ENCODE measurements at regions not wholly inside any gene's neighbourhood (a gene's known extent, or its start where the extent isn't known, plus 50 kb on each side); places are given as distances from the start of the nearest gene placed in this dataset.

GRCh38 chr11:104306862-104307474, 143.0 kb upstream of the PDGFD start:
- no peak for DNase-seq (ENCODE audit: low read depth in 4 of 4, low spot score in 3 of 4)

DNA sequence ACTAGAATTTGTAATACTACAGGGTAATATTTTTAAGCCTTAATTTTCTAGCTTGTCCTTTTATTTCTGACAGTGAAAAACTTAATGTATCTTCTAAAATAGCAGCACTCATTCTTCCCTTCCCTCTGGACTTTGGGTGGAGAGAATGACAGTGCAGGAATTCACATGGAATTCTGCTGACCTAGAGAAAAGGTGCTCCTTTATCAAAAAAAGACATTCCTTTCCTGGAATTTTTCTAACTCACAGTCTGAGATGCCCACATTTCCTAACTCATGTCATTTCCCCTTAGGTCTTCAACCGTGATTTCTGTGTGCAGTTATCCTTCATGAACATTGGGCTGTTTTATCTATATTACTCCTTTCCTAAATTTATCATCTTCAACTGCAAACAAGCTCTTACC, 137.8 kb upstream of the PDGFD start:
- DNase-seq (ENCODE audit: low read depth in 4 of 4, low spot score in 3 of 4): no peak

DNA sequence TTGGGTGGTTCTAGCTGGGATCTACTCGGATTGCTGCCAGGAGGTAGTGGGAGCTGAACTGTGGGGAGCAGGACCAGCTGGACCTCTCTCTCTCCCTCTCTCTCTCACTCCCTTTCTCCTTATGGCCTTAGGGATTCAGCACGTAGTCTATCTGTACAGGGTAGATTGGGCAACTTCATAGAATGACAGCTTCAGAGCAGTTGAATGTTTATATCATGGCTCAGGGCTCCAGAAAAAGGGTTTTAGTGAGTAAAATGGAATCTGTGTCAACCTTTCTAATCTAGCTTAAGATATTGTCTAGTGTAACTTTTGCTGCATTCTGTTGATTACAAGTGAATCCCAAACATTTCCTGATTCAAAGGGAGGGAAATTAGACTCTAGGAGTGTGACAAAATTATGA, 127.7 kb upstream of the PDGFD start:
- no peak for DNase-seq (ENCODE audit: low read depth in 4 of 4, low spot score in 3 of 4)

GRCh38 chr11:104286129-104286528, 122.2 kb upstream of the PDGFD start:
- no peak for DNase-seq (ENCODE audit: low read depth in 4 of 4, low spot score in 3 of 4)

- no peak for DNase-seq (ENCODE audit: low read depth in 4 of 4, low spot score in 3 of 4)
Measured at GRCh38 chr11:104279587-104279986, 115.6 kb upstream of the PDGFD start.

GRCh38 chr11:104275992-104276391, 112.0 kb upstream of the PDGFD start:
- DNase-seq (ENCODE audit: low read depth in 4 of 4, low spot score in 3 of 4): no peak

GRCh38 chr11:104260456-104260855, 96.5 kb upstream of the PDGFD start:
- DNase-seq (ENCODE audit: low read depth in 4 of 4, low spot score in 3 of 4): no peak

DNA sequence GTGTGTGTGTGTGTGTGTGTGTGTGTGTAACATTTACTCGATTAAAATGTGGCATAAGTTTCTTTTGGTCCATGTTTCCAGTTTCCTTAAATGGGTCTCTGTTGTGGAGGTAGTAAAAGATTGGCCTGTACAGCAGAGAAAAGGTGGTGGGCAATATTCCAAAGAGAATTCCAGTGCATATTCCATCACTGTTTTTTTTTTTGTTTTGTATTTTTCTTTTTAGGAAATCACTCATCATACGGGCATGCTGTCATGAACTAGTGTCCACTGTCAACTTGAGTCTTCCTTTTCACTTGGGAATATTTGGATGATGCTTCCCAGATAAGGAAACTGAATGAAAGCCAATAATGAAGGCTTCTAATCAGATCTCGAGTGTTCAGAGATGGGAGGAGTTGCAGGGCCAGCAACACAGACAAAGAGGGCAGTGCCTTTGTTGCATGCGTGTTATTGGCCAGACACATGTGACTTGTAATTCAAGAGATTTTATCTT, 95.2 kb upstream of the PDGFD start:
- DNase-seq (ENCODE audit: low read depth in 4 of 4, low spot score in 3 of 4): no peak

DNA sequence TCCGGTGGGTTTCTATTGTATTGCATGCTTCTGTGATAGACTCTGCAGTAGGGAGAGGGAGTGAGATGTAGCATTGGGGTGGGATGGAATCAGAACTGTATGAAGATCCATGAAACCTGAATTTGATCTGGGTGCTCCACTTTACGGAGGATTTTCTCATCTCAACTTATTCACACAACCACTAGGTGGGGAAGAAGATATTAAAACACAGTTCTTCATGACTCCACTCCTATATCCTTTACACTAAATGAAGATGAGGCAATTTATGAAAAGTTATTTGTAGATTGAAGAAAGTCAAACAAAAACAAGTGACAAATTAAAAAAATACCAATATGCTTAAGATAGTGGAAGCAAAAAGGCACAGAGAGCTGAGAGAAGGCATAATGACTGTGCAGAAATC, 92.6 kb upstream of the PDGFD start:
- no peak for DNase-seq (ENCODE audit: low read depth in 4 of 4, low spot score in 3 of 4)

GRCh38 chr11:104254347-104254746, 90.4 kb upstream of the PDGFD start:
- DNase-seq (ENCODE audit: low read depth in 4 of 4, low spot score in 3 of 4): no peak

- no peak for DNase-seq (ENCODE audit: low read depth in 4 of 4, low spot score in 3 of 4)
Measured at GRCh38 chr11:104246590-104246989, 82.6 kb upstream of the PDGFD start.

DNA sequence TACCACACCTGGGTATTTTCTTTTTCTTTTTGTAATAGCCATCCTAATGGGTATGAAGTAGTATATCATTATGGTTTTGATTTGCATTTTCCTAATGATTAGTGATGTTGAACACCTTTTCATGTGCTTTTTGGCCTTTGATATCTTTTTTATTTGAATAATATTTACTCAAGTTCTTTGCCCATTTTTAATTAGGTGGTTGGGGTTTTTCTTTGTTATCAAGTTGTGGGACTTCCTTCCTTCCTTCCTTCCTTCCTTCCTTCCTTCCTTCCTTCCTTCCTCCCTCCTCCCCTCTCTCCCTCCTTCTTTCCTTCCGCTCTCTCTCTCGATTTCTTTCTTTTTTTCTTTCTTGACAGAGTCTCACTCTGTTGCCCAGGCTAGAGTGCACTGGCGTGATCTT, 75.0 kb upstream of the PDGFD start:
- DNase-seq (ENCODE audit: low read depth in 4 of 4, low spot score in 3 of 4): no peak

DNA sequence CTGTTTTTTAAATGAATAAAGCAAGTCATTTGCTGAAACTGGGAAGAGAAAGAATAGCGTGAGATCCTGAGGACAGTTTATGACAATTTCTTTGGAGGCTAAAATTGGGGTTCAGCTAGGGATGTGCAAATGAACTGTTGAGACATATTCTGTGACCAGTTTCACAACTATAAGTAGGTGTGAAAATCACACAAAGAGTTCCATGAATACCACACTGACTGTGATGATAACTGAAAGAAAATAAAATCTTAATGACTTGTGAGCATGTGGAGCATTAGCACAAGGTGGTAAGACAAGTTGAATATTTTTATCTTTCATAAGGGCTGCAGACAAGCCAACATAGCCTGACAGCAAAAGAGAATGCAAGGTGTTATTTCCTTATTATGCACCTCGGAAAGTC, 61.1 kb upstream of the PDGFD start:
- no peak for DNase-seq (ENCODE audit: low read depth in 4 of 4, low spot score in 3 of 4)

- no peak for DNase-seq (ENCODE audit: low read depth in 4 of 4, low spot score in 3 of 4)
Measured at GRCh38 chr11:104222464-104222863, 58.5 kb upstream of the PDGFD start.

- no peak for DNase-seq (ENCODE audit: low read depth in 4 of 4, low spot score in 3 of 4)
Measured at GRCh38 chr11:104221455-104221854, 57.5 kb upstream of the PDGFD start.

- DNase-seq (ENCODE audit: low read depth in 4 of 4, low spot score in 3 of 4): no peak
Measured at GRCh38 chr11:104219096-104219495, 55.1 kb upstream of the PDGFD start.

DNA sequence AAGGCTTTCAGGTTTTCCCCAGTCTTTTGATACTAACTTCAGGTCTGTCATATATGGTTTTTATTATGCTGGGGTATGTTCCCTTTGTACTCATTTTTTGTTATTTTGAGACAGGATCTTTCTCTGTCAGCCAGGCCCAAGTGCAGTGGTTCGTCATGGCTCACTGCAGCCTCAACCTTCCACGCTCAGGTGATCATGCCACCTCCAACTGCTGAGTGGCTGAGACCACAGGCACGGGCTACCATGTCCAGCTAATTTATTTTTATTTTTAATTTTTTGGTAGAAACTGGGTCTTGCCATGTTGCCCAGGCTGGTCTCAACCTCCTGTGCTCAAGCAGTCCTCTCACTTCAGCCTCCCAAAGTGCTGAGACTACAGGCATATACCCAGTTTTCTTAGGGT, 50.6 kb upstream of the PDGFD start:
- no peak for DNase-seq (ENCODE audit: low read depth in 4 of 4, low spot score in 3 of 4)

All from left renal pelvis (tissue), 4 donors.